T1000 (cell line): ENCODE measurements at regions not wholly inside any gene's neighbourhood (a gene's known extent, or its start where the extent isn't known, plus 50 kb on each side); places are given as distances from the start of the nearest gene placed in this dataset.
"Not testable (repeated sequence)": the region's sequence is repeated elsewhere in the genome, so short reads cannot be mapped to it uniquely, and the experiment has no call there.

Source experiments
- DNase-seq: peaks from one replicate; lab custom pipeline; 2025; ENCODE audit warnings: mixed read lengths; lab: John Stamatoyannopoulos, UW

- not testable (repeated sequence) for DNase-seq
Measured at GRCh38 chr9:41273549-41274267, 84.6 kb upstream of the ZNG1F start.

- not testable (repeated sequence) for DNase-seq
Measured at GRCh38 chr9:41272879-41273548, 83.9 kb upstream of the ZNG1F start.

- DNase-seq = not testable (repeated sequence)
Measured at GRCh38 chr9:41270992-41271391, 81.9 kb upstream of the ZNG1F start.

- not testable (repeated sequence) for DNase-seq
Measured at GRCh38 chr9:41269471-41269870, 80.4 kb upstream of the ZNG1F start.

GRCh38 chr9:41269054-41269453, 79.9 kb upstream of the ZNG1F start:
- DNase-seq = not testable (repeated sequence)

DNA sequence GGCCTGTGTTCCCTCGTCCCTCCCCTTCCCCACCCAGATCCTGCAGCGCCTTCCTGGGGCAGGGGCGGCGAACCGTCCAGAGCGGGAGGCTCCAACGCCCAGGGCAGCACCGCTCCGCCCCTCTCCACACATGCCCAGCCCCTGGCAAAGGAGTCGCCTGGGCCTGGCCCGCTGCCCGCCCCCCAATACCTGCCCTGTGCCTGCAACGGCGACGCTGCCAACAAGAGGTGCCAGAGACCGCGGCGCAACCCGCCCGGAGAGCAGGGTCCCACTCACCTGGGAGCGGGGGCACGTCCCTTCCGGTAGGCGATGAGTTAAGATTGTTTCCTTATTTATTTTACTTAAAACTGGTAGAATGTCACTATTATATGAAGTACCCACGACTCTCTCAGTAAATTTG, 77.5 kb upstream of the ZNG1F start:
- DNase-seq = not testable (repeated sequence)

DNA sequence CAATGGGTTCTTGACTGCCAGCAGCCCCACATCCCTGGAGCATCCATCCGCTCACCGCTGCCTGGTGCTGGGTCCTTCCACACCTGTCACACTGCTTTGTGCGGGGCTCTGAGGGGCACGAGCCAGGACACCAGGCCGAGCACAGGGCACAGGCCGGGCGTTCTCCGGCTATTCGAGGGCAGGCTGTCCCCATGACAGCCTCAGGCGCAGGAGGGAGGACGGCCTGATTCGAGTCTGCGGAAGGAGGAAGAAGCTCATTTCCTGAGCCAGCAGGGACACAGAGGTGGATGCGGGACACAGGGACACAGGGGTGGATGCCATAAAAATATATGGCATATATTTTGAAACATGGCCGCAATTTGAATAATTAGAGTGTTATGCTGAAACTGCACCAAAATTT, 76.9 kb upstream of the ZNG1F start:
- DNase-seq = not testable (repeated sequence)

- DNase-seq = not testable (repeated sequence)
Measured at GRCh38 chr9:41251973-41252372, 62.9 kb upstream of the ZNG1F start.

GRCh38 chr9:41251101-41251500, 62.0 kb upstream of the ZNG1F start:
- not testable (repeated sequence) for DNase-seq

DNA sequence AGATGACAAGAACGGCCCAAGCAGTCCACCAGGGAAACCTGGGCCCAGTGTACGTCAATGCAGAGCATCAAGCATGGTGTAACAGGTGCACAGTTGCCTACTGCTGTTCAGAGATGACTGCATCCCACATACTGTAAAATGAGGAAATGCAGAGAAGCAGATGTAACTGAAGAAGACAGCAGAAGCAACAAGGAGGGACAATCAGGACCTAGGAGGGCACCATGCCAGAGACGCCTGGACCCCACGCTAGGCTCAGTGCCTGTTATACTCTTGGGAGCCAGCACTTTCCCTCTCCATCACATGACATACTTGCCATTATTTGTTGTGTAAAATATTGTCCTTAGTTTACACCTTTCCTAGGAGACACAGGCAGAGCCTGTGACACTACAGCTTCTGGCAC, 57.6 kb upstream of the ZNG1F start:
- not testable (repeated sequence) for DNase-seq
